ENCODE measurements at regions not wholly inside any gene's neighbourhood (a gene's known extent, or its start where the extent isn't known, plus 50 kb on each side); places are given as distances from the start of the nearest gene placed in this dataset.
"Not testable (repeated sequence)": the region's sequence is repeated elsewhere in the genome, so short reads cannot be mapped to it uniquely, and the experiment has no call there.

- DNase-seq (ENCODE audit: low read depth in 2 of 3, low spot score in 2 of 3) = no peak
Measured at GRCh38 chr9:30482499-30482898, 1901.9 kb upstream of the ACO1 start.

- DNase-seq (ENCODE audit: low read depth in 2 of 3, low spot score in 2 of 3) = no peak
Measured at GRCh38 chr9:30484690-30485089, 1899.8 kb upstream of the ACO1 start.

GRCh38 chr9:30504502-30504905 is 1879.9 kb upstream of the ACO1 start:
- DNase-seq (ENCODE audit: low read depth in 2 of 3, low spot score in 2 of 3) = no peak

GRCh38 chr9:30505311-30505710 is 1879.1 kb upstream of the ACO1 start:
- DNase-seq (ENCODE audit: low read depth in 2 of 3, low spot score in 2 of 3) = no peak

GRCh38 chr9:30506749-30507148 is 1877.7 kb upstream of the ACO1 start:
- DNase-seq (ENCODE audit: low read depth in 2 of 3, low spot score in 2 of 3) = no peak

GRCh38 chr9:30507166-30507565 is 1877.3 kb upstream of the ACO1 start:
- no peak for DNase-seq (ENCODE audit: low read depth in 2 of 3, low spot score in 2 of 3)

- DNase-seq (ENCODE audit: low read depth in 2 of 3, low spot score in 2 of 3) = no peak
Measured at GRCh38 chr9:30511666-30512065, 1872.8 kb upstream of the ACO1 start.

- DNase-seq (ENCODE audit: low read depth in 2 of 3, low spot score in 2 of 3) = no peak
Measured at GRCh38 chr9:30519166-30519565, 1865.3 kb upstream of the ACO1 start.

GRCh38 chr9:30519756-30520155 is 1864.7 kb upstream of the ACO1 start:
- DNase-seq (ENCODE audit: low read depth in 2 of 3, low spot score in 2 of 3) = no peak

GRCh38 chr9:30522061-30522460 is 1862.4 kb upstream of the ACO1 start:
- DNase-seq (ENCODE audit: low read depth in 2 of 3, low spot score in 2 of 3) = no peak

- DNase-seq (ENCODE audit: low read depth in 2 of 3, low spot score in 2 of 3) = no peak
Measured at GRCh38 chr9:30522486-30522885, 1862.0 kb upstream of the ACO1 start.

- DNase-seq (ENCODE audit: low read depth in 2 of 3, low spot score in 2 of 3) = no peak
Measured at GRCh38 chr9:30524311-30524710, 1860.1 kb upstream of the ACO1 start.

- no peak for DNase-seq (ENCODE audit: low read depth in 2 of 3, low spot score in 2 of 3)
Measured at GRCh38 chr9:30534455-30534854, 1850.0 kb upstream of the ACO1 start.

GRCh38 chr9:30534896-30535295 is 1849.5 kb upstream of the ACO1 start:
- DNase-seq (ENCODE audit: low read depth in 2 of 3, low spot score in 2 of 3) = no peak

GRCh38 chr9:30536494-30536893 is 1847.9 kb upstream of the ACO1 start:
- no peak for DNase-seq (ENCODE audit: low read depth in 2 of 3, low spot score in 2 of 3)

- DNase-seq (ENCODE audit: low read depth in 2 of 3, low spot score in 2 of 3) = not testable (repeated sequence)
Measured at GRCh38 chr9:30539696-30540095, 1844.7 kb upstream of the ACO1 start.

GRCh38 chr9:30574355-30575151 is 1809.9 kb upstream of the ACO1 start:
- no peak for DNase-seq (ENCODE audit: low read depth in 2 of 3, low spot score in 2 of 3)

- DNase-seq (ENCODE audit: low read depth in 2 of 3, low spot score in 2 of 3) = no peak
Measured at GRCh38 chr9:30575218-30575617, 1809.2 kb upstream of the ACO1 start.

GRCh38 chr9:30575691-30576090 is 1808.8 kb upstream of the ACO1 start:
- DNase-seq (ENCODE audit: low read depth in 2 of 3, low spot score in 2 of 3) = no peak

- DNase-seq (ENCODE audit: low read depth in 2 of 3, low spot score in 2 of 3) = no peak
Measured at GRCh38 chr9:30579810-30580209, 1804.6 kb upstream of the ACO1 start.

- no peak for DNase-seq (ENCODE audit: low read depth in 2 of 3, low spot score in 2 of 3)
Measured at GRCh38 chr9:30582240-30582639, 1802.2 kb upstream of the ACO1 start.

GRCh38 chr9:30584559-30584958 is 1799.9 kb upstream of the ACO1 start:
- no peak for DNase-seq (ENCODE audit: low read depth in 2 of 3, low spot score in 2 of 3)

- no peak for DNase-seq (ENCODE audit: low read depth in 2 of 3, low spot score in 2 of 3)
Measured at GRCh38 chr9:30591461-30591860, 1793.0 kb upstream of the ACO1 start.

All from hematopoietic multipotent progenitor cell (in vitro differentiated cells).